ENCODE measurements at regions not wholly inside any gene's neighbourhood (a gene's known extent, or its start where the extent isn't known, plus 50 kb on each side); places are given as distances from the start of the nearest gene placed in this dataset.

DNA sequence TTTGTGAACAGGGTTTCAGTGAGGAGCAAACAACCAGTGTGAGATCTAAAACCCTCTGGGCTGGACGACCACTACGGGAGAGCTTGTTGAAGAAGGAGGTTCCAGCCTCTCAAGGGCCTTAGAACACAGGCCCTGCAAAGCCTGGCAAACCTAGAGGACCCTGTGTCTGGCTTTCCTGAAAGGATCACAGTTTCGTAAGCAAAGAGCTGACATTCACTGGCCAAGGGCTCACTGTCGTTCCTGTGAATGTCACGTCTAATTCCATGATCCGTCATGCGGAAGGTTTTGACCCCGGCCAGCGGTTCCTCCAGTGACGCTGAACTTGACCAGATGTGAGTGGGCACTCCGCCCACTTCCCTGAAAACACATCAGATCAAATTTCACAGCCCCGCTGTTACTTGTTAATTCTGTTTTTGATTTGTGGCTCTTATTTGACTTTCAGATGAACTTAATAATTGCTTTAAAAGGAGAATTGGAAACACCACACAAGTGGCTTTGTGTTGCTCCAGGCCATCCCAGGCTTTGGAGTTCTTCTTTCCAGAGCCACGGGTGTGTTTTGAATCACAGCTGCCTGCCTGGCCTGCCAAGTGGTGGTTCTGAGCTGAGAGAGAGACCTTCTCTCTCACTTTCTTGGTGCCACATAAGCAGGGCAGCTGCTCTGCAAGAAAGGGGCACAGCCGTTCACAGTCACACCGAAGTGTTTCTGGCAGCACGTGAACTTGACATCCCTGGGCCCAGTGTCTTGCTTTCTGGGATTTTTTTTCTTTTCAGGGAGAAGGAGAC is 308.4 kb downstream of the NDUFA10 start (continued):
- TF ChIP-seq, protein P1, sequence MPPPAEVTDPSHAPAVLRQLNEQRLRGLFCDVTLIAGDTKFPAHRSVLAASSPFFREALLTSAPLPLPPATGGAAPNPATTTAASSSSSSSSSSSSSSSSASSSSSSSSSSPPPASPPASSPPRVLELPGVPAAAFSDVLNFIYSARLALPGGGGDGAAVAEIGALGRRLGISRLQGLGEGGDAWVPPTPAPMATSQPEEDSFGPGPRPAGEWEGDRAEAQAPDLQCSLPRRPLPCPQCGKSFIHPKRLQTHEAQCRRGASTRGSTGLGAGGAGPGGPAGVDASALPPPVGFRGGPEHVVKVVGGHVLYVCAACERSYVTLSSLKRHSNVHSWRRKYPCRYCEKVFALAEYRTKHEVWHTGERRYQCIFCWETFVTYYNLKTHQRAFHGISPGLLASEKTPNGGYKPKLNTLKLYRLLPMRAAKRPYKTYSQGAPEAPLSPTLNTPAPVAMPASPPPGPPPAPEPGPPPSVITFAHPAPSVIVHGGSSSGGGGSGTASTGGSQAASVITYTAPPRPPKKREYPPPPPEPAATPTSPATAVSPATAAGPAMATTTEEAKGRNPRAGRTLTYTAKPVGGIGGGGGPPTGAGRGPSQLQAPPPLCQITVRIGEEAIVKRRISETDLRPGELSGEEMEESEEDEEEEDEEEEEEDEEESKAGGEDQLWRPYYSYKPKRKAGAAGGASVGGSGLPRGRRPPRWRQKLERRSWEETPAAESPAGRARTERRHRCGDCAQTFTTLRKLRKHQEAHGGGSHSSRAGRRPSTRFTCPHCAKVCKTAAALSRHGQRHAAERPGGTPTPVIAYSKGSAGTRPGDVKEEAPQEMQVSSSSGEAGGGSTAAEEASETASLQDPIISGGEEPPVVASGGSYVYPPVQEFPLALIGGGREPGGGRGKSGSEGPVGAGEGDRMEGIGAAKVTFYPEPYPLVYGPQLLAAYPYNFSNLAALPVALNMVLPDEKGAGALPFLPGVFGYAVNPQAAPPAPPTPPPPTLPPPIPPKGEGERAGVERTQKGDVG (CRISPR knock-in tag; IDR thresholded peaks at IDR 0.05) = no peak
- TF ChIP-seq BRCA1 (IDR thresholded peaks at IDR 0.05; ENCODE audit: low read depth, low read length) (no peak), NFIC (IDR thresholded peaks at IDR 0.05; ENCODE audit: low read depth, low read length) (no peak), GABPA (IDR thresholded peaks at IDR 0.05; ENCODE audit: low read depth) (no peak), RUNX3 (IDR thresholded peaks at IDR 0.05; ENCODE audit: low read length) (no peak), NFXL1 (IDR thresholded peaks at IDR 0.05; ENCODE audit: borderline replicate concordance) (no peak), KDM1A (IDR thresholded peaks at IDR 0.05; ENCODE audit: borderline replicate concordance) (no peak), SUZ12 (IDR thresholded peaks at IDR 0.05; ENCODE audit: unreplicated experiment) (no peak), PML (IDR thresholded peaks at IDR 0.05; ENCODE audit: low read length) (no peak), MTA2 (IDR thresholded peaks at IDR 0.05; ENCODE audit: low read depth) (no peak)
- TF ChIP-seq, protein P2, sequence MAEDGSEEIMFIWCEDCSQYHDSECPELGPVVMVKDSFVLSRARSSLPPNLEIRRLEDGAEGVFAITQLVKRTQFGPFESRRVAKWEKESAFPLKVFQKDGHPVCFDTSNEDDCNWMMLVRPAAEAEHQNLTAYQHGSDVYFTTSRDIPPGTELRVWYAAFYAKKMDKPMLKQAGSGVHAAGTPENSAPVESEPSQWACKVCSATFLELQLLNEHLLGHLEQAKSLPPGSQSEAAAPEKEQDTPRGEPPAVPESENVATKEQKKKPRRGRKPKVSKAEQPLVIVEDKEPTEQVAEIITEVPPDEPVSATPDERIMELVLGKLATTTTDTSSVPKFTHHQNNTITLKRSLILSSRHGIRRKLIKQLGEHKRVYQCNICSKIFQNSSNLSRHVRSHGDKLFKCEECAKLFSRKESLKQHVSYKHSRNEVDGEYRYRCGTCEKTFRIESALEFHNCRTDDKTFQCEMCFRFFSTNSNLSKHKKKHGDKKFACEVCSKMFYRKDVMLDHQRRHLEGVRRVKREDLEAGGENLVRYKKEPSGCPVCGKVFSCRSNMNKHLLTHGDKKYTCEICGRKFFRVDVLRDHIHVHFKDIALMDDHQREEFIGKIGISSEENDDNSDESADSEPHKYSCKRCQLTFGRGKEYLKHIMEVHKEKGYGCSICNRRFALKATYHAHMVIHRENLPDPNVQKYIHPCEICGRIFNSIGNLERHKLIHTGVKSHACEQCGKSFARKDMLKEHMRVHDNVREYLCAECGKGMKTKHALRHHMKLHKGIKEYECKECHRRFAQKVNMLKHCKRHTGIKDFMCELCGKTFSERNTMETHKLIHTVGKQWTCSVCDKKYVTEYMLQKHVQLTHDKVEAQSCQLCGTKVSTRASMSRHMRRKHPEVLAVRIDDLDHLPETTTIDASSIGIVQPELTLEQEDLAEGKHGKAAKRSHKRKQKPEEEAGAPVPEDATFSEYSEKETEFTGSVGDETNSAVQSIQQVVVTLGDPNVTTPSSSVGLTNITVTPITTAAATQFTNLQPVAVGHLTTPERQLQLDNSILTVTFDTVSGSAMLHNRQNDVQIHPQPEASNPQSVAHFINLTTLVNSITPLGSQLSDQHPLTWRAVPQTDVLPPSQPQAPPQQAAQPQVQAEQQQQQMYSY (CRISPR knock-in tag; IDR thresholded peaks at IDR 0.05) = no peak
- TF ChIP-seq, protein P3, sequence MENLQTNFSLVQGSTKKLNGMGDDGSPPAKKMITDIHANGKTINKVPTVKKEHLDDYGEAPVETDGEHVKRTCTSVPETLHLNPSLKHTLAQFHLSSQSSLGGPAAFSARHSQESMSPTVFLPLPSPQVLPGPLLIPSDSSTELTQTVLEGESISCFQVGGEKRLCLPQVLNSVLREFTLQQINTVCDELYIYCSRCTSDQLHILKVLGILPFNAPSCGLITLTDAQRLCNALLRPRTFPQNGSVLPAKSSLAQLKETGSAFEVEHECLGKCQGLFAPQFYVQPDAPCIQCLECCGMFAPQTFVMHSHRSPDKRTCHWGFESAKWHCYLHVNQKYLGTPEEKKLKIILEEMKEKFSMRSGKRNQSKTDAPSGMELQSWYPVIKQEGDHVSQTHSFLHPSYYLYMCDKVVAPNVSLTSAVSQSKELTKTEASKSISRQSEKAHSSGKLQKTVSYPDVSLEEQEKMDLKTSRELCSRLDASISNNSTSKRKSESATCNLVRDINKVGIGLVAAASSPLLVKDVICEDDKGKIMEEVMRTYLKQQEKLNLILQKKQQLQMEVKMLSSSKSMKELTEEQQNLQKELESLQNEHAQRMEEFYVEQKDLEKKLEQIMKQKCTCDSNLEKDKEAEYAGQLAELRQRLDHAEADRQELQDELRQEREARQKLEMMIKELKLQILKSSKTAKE (IDR thresholded peaks at IDR 0.05; ENCODE audit: low read depth, poor library complexity, severe bottlenecking) = no peak

All from GM12878 (cell line).